DMS53 (cell line): ENCODE measurements at regions not wholly inside any gene's neighbourhood (a gene's known extent, or its start where the extent isn't known, plus 50 kb on each side); places are given as distances from the start of the nearest gene placed in this dataset.

Experiments
- DNase-seq: peaks from one replicate; lab custom pipeline; 2025; lab: John Stamatoyannopoulos, UW

- no peak for DNase-seq
These were observed 801.7 kb downstream of the BRD1 start for GRCh38 chr22:49025791-49026493.

GRCh38 chr22:49024775-49025440 is 802.8 kb downstream of the BRD1 start:
- DNase-seq = no peak

GRCh38 chr22:49023879-49024774 is 803.5 kb downstream of the BRD1 start:
- DNase-seq = no peak

- no peak for DNase-seq
These were observed 804.4 kb downstream of the BRD1 start for GRCh38 chr22:49023161-49023878.

- DNase-seq = no peak
These were observed 804.9 kb downstream of the BRD1 start for GRCh38 chr22:49022816-49023160.

- no peak for DNase-seq
These were observed 805.5 kb downstream of the BRD1 start for GRCh38 chr22:49021926-49022815.

GRCh38 chr22:49021131-49021925 is 806.3 kb downstream of the BRD1 start:
- DNase-seq = no peak

GRCh38 chr22:49019737-49020713 is 807.6 kb downstream of the BRD1 start:
- no peak for DNase-seq

- DNase-seq = no peak
These were observed 809.1 kb downstream of the BRD1 start for GRCh38 chr22:49018601-49019000.

GRCh38 chr22:49017482-49018329 is 810.0 kb downstream of the BRD1 start:
- no peak for DNase-seq

GRCh38 chr22:49016909-49017481 is 810.7 kb downstream of the BRD1 start:
- no peak for DNase-seq

GRCh38 chr22:49015993-49016908 is 811.4 kb downstream of the BRD1 start:
- DNase-seq = no peak

GRCh38 chr22:49015459-49015858 is 812.2 kb downstream of the BRD1 start:
- DNase-seq = no peak

GRCh38 chr22:49014227-49015201 is 813.2 kb downstream of the BRD1 start:
- no peak for DNase-seq

- DNase-seq = no peak
These were observed 814.0 kb downstream of the BRD1 start for GRCh38 chr22:49013707-49014106.
